ENCODE measurements at regions not wholly inside any gene's neighbourhood (a gene's known extent, or its start where the extent isn't known, plus 50 kb on each side); places are given as distances from the start of the nearest gene placed in this dataset.

DNA sequence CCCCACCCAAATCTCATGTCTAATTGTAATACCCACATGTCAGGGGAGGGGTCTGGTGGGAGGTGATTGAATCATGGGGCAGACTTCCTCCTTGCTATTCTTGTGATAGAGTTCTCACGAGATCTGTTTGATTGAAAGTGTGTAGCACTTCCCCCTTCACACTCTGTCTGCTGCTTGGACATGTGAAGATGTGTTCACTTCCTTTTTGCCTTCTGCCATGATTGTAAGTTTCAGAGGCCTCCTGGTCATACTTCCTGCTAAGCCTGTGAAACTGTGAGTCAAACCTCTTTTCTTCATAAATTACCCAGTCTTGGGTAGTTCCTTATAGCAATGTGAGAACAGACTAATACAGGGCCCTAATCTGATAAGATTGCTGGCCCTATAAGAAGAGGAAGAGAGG is 1514.8 kb downstream of the RPA4 start:
- intact Hi-C loops (cut with DNase I; ENCODE audit: low total_unique reads): no loop called here
- Histone ChIP-seq H3K4me1 (no peaks in the 10 kb centered on the region), H3K27me3 (no peaks in the 10 kb centered on the region), H3K9me3 (no peaks in the 10 kb centered on the region), H3K27ac (no peak overlapping the region), H3K36me3 (no peaks in the 10 kb centered on the region), H3K4me3 (no peak overlapping the region)
- no peak for TF ChIP-seq POLR2A (IDR thresholded peaks at IDR 0.05)
- TF ChIP-seq, protein P1, sequence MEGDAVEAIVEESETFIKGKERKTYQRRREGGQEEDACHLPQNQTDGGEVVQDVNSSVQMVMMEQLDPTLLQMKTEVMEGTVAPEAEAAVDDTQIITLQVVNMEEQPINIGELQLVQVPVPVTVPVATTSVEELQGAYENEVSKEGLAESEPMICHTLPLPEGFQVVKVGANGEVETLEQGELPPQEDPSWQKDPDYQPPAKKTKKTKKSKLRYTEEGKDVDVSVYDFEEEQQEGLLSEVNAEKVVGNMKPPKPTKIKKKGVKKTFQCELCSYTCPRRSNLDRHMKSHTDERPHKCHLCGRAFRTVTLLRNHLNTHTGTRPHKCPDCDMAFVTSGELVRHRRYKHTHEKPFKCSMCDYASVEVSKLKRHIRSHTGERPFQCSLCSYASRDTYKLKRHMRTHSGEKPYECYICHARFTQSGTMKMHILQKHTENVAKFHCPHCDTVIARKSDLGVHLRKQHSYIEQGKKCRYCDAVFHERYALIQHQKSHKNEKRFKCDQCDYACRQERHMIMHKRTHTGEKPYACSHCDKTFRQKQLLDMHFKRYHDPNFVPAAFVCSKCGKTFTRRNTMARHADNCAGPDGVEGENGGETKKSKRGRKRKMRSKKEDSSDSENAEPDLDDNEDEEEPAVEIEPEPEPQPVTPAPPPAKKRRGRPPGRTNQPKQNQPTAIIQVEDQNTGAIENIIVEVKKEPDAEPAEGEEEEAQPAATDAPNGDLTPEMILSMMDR (IDR thresholded peaks at IDR 0.05): no peak
- DNase-seq: no peak

DNA sequence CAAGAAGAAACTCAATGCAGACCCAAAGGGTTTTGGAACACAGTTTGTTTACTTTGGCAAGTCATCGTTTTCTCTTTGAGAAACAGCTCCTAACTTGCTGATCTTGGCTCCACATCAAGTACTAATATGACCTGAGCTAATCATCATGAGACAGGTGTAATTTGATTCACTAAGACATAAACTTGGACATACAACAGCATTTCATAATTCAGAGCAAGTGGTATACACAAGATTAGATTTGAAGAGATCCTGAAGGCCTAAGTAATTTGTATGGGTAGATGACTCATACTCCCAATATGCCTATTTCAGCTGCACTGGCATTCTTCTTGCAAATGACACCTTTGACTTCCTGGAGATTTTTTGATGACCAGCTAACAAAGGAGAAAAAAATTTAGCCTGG is 1521.7 kb downstream of the RPA4 start:
- Histone ChIP-seq H3K4me3 (no peak overlapping the region), H3K9me3 (no peaks in the 10 kb centered on the region), H3K36me3 (no peaks in the 10 kb centered on the region), H3K27me3 (no peaks in the 10 kb centered on the region), H3K27ac (no peak overlapping the region), H3K4me1 (no peaks in the 10 kb centered on the region)
- intact Hi-C loops (cut with DNase I; ENCODE audit: low total_unique reads): no loop called here
- no peak for TF ChIP-seq POLR2A (IDR thresholded peaks at IDR 0.05)
- TF ChIP-seq, protein P1 (IDR thresholded peaks at IDR 0.05): no peak
- no peak for DNase-seq

DNA sequence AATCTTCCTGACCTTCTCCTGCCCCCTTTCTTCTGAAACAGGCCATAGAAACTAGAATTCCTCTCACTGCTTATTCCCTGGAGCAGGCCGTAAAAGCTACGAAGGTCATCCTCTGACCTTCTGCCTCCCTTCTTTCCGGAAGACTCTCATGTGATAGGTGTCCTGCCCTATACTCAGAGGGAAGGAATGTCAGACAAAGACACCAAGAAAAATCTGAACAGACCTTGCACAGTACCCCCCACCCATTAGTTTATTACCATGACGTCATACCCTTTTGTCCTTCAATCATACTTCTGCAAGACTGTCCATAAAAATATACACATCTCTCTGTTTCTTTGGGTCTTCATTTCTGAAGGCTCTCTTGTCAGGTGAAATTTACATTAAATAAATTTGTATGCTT is 1523.9 kb downstream of the RPA4 start:
- Histone ChIP-seq H3K27me3 (no peaks in the 10 kb centered on the region), H3K4me1 (no peaks in the 10 kb centered on the region), H3K4me3 (no peak overlapping the region), H3K27ac (no peak overlapping the region), H3K9me3 (no peaks in the 10 kb centered on the region), H3K36me3 (no peaks in the 10 kb centered on the region)
- no peak for DNase-seq
- TF ChIP-seq, protein P1 (IDR thresholded peaks at IDR 0.05): no peak
- TF ChIP-seq POLR2A (IDR thresholded peaks at IDR 0.05): no peak
- intact Hi-C loops (cut with DNase I; ENCODE audit: low total_unique reads): no loop called here

DNA sequence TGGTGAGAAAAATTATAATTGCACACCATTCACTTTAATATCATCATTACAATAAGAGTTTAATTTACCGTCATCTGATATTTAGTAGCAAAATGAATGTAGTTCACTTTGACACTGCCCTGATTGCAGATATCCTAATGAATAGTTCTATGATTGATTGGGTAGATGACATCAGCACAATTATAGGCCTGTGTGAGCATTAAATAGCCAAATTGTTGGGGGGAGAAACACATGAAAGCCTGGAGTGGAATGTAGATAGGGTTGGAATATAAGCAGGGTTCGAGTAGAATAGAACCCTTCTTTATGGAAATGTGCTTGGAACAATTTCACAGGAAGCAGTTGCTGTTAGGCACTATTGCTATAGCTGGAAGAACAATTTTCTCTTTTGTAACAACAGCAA is 1526.2 kb downstream of the RPA4 start:
- TF ChIP-seq, protein P1 (IDR thresholded peaks at IDR 0.05): no peak
- TF ChIP-seq POLR2A (IDR thresholded peaks at IDR 0.05): no peak
- no peak for DNase-seq
- Histone ChIP-seq H3K4me1 (no peaks in the 10 kb centered on the region), H3K36me3 (no peaks in the 10 kb centered on the region), H3K27me3 (no peaks in the 10 kb centered on the region), H3K4me3 (no peak overlapping the region), H3K9me3 (no peaks in the 10 kb centered on the region), H3K27ac (no peak overlapping the region)
- intact Hi-C loops (cut with DNase I; ENCODE audit: low total_unique reads): no loop called here

DNA sequence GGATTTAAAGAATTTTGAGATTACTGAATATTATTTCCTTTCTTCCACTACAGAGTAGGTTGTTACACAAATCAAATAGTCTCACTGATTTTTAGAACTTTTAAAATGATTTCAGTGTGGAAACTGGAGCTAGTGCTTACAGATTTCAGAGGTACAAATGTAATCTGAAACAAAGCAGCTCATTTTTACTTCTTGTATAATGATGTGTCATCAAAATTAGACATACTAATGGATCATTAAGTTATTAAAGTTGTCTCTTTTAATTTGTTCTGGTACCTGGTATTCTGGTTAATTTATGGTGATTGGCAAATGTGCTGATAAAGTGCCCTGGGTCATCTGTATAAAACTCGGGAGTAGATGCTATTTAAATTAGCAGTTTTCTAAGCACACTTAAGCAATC is 1528.3 kb downstream of the RPA4 start:
- TF ChIP-seq, protein P1 (IDR thresholded peaks at IDR 0.05): no peak
- TF ChIP-seq POLR2A (IDR thresholded peaks at IDR 0.05): no peak
- Histone ChIP-seq H3K4me3 (no peak overlapping the region), H3K36me3 (no peaks in the 10 kb centered on the region), H3K27ac (no peak overlapping the region), H3K27me3 (no peaks in the 10 kb centered on the region), H3K9me3 (no peaks in the 10 kb centered on the region), H3K4me1 (no peaks in the 10 kb centered on the region)
- intact Hi-C loops (cut with DNase I; ENCODE audit: low total_unique reads): no loop called here
- no peak for DNase-seq
